GM23248 (cell line): ENCODE measurements at regions not wholly inside any gene's neighbourhood (a gene's known extent, or its start where the extent isn't known, plus 50 kb on each side); places are given as distances from the start of the nearest gene placed in this dataset.

Experiments used
- DNase-seq: peaks from one replicate; pipeline ENCODE4 v3.0.0-alpha.2; 2015
- H2AFZ ChIP-seq: fragments of 200-600 bp; sonication (generic); 2 replicates; pipeline ENCODE4 v1.6.1; 2016; ENCODE audit warnings: antibody characterized with exemption
- H3F3A ChIP-seq: fragments of 200-600 bp; sonication (generic); 2 replicates; pipeline ENCODE4 v1.6.1; 2016; ENCODE audit warnings: mild to moderate bottlenecking, antibody characterized with exemption, mixed run types; ENCODE audit not compliant: insufficient read depth
- H3K27ac ChIP-seq: fragments of 200-600 bp; sonication (generic); 2 replicates; pipeline ENCODE4 v1.5.1; 2016; ENCODE audit warnings: mild to moderate bottlenecking
- H3K27me3 ChIP-seq: fragments of 200-600 bp; sonication (generic); replicated peaks from 2 replicates; pipeline ENCODE4 v1.6.1; 2016; ENCODE audit warnings: mild to moderate bottlenecking; ENCODE audit not compliant: insufficient read depth
- H3K36me3 ChIP-seq: fragments of 200-600 bp; sonication (generic); 2 replicates; pipeline ENCODE4 v1.6.1; 2016; ENCODE audit warnings: low read depth, mild to moderate bottlenecking
- H3K4me1 ChIP-seq: fragments of 200-600 bp; sonication (generic); 2 replicates; pipeline ENCODE4 v1.6.1; 2016; ENCODE audit warnings: mild to moderate bottlenecking; ENCODE audit not compliant: insufficient read depth
- H3K4me2 ChIP-seq: fragments of 200-600 bp; sonication (generic); one replicate; pipeline ENCODE4 v1.6.1; 2016; ENCODE audit warnings: mild to moderate bottlenecking; ENCODE audit not compliant: unreplicated experiment
- H3K4me3 ChIP-seq: fragments of 200-600 bp; sonication (generic); 2 replicates; pipeline ENCODE4 v1.5.1; 2016; ENCODE audit warnings: mild to moderate bottlenecking
- H3K79me2 ChIP-seq: fragments of 200-600 bp; sonication (generic); 2 replicates; pipeline ENCODE4 v1.6.1; 2016; ENCODE audit warnings: mild to moderate bottlenecking; ENCODE audit not compliant: insufficient read depth
- H3K9ac ChIP-seq: fragments of 200-600 bp; sonication (generic); 2 replicates; pipeline ENCODE4 v1.6.1; 2016; ENCODE audit warnings: mild to moderate bottlenecking
- H3K9me2 ChIP-seq: fragments of 200-600 bp; sonication (generic); 2 replicates; pipeline ENCODE4 v1.6.1; 2016; ENCODE audit warnings: mixed run types, mild to moderate bottlenecking, moderate library complexity; ENCODE audit not compliant: insufficient read depth
- H3K9me3 ChIP-seq: fragments of 200-600 bp; sonication (generic); one replicate; pipeline ENCODE4 v1.6.1; 2017; ENCODE audit warnings: low read depth
- H4K20me1 ChIP-seq: fragments of 200-600 bp; sonication (generic); 2 replicates; pipeline ENCODE4 v1.6.0; 2016; ENCODE audit not compliant: insufficient read depth
- EZH2 ChIP-seq: fragments of 200-600 bp; sonication (generic); IDR thresholded peaks from 2 replicates; pipeline ENCODE4 v1.6.1; 2018; ENCODE audit warnings: antibody characterized with exemption, mild to moderate bottlenecking; ENCODE audit not compliant: insufficient read depth, poor library complexity, severe bottlenecking
- EZH2phosphoT487 ChIP-seq: fragments of 200-600 bp; sonication (generic); IDR thresholded peaks from 2 replicates; pipeline ENCODE4 v1.6.1; 2018; ENCODE audit warnings: antibody characterized with exemption, moderate library complexity, mild to moderate bottlenecking, low read depth; ENCODE audit not compliant: insufficient read depth
- WGBS, 2 experiments: methylation state at CpG; one replicate each; pipeline ENCODE4 v1.1.6; 2015 to 2017; ENCODE audit warnings: low lambda C conversion rate in 2 of 2, low coverage in 1 of 2; ENCODE audit errors: missing lambda C conversion rate in 2 of 2; 5-methylcytosine and 5-hydroxymethylcytosine counted together
- in situ Hi-C: fragments of 300-500 bp; cut with MboI; formaldehyde crosslinking; loops from 2 replicates; pipeline ENCODE4 v1.15.0; 2020

DNA sequence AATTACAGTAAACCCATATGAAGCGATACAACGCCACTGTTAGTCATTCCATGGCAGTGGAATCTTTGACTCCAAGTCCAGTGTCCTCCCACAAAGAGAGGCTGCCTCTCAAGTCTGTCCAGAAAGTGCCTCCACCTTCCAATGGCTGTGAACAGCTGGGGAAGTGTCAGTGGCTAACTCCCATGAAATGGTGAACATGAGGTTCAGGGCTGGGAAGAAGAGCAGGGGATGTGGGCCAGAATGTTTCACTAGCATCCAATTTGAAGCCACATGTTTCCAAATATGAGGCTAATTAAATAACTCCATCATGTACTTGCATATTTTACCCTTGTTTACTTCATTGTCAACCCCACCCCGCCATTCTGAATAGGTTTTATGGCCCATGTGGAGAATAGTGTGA is 53.1 kb upstream of the CHST15 start:
- H3K27me3 ChIP-seq = 0 out of 2 replicates have a peak, but pooled peaks cover 5% of the 10 kb centered on the region
- no peak overlapping the region for H3K4me3 ChIP-seq
- 12 to 13% methylated on average over 3 of the region's 3 CpGs for WGBS, 2 experiments
- DNase-seq = no peak
- no peak overlapping the region for H3K9ac ChIP-seq
- no peak overlapping the region for H3K4me2 ChIP-seq
- no peak overlapping the region for H3K27ac ChIP-seq
- H3K36me3 ChIP-seq = no peaks in the 10 kb centered on the region
- TF ChIP-seq EZH2phosphoT487 (no peak), EZH2 (no peak)
- no peaks in the 10 kb centered on the region for H3K4me1 ChIP-seq
- H2AFZ ChIP-seq = no peak overlapping the region
- H3K9me2 ChIP-seq = no peaks in the 10 kb centered on the region
- no peaks in the 10 kb centered on the region for H3K9me3 ChIP-seq
- H3F3A ChIP-seq = no peaks in the 10 kb centered on the region
- in situ Hi-C loops = no loop called here
- H3K79me2 ChIP-seq = no peaks in the 10 kb centered on the region
- H4K20me1 ChIP-seq = no peaks in the 10 kb centered on the region

DNA sequence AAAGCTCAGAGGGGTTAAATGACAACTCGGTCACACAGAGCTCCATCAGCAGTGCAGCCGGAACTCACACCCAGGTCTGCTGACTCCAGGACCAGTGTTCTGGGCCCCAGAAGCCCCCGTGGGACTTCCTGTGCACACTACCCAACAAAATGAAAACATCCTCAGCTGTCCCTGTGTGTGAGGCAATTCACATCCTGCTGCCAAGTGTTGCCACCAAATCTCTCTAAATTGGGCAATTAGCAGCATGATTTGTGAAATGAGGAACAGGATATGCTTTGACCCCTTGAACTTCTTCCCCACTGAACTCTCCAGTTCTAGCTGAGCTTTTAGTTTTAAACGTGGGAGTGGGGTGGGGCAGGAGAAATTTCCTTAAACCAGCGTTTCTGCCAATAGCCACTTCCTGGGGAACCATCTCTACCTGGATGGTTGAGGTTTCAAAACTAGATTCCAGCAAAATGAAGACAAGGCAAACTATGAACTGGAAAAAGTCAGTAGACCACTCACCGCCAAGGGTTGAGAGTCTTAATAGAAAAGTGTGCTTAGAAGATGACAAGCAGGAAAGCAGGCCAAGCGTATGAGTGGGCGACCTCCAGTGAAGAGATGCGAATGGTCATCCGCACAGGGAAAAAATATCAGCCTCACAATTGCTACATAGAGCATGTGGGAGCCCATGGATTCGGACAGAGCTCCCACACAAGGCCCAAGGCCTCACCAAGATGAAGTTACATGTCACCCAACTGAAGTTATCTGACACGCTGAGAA is 51.9 kb upstream of the CHST15 start:
- no peak overlapping the region for H3K4me2 ChIP-seq
- WGBS, 2 experiments = 57 to 58% methylated on average over 12 of the region's 12 CpGs
- H4K20me1 ChIP-seq = no peaks in the 10 kb centered on the region
- no peak overlapping the region for H2AFZ ChIP-seq
- H3K27me3 ChIP-seq = 0 out of 2 replicates have a peak, but pooled peaks cover 5% of the 10 kb centered on the region
- no peak overlapping the region for H3K4me3 ChIP-seq
- TF ChIP-seq EZH2 (no peak), EZH2phosphoT487 (no peak)
- H3K79me2 ChIP-seq = no peaks in the 10 kb centered on the region
- H3K9me2 ChIP-seq = no peaks in the 10 kb centered on the region
- H3K27ac ChIP-seq = no peak overlapping the region
- no peak for DNase-seq
- no peaks in the 10 kb centered on the region for H3K36me3 ChIP-seq
- no peaks in the 10 kb centered on the region for H3K9me3 ChIP-seq
- no peaks in the 10 kb centered on the region for H3F3A ChIP-seq
- no peaks in the 10 kb centered on the region for H3K4me1 ChIP-seq
- in situ Hi-C loops = no loop called here
- H3K9ac ChIP-seq = no peak overlapping the region

DNA sequence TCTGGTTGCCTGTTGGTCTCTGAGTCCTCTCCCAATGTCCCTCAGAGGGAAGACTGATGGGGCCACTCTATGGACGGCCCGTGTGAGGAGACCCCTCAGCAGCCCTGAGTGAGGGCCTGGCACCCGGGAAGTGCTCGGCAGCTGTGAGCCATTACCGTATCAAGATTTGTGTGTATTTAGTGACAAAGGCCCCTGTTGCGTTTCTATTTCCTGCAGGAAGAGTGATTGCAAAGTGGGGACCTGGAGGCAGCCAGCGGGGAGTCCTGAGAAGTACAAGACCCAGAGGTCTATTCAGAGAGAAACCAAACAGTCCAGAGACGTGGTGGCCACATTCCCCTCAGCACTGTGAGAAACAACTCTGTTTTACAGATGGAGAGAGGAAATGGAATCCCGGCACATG is 51.1 kb upstream of the CHST15 start:
- Histone ChIP-seq H3K4me2 (no peak overlapping the region), H3K27me3 (no peaks in the 10 kb centered on the region), H3K27ac (no peak overlapping the region), H3K4me3 (no peak overlapping the region), H2AFZ (no peak overlapping the region), H4K20me1 (no peaks in the 10 kb centered on the region), H3K9ac (no peak overlapping the region), H3K9me3 (no peaks in the 10 kb centered on the region), H3K79me2 (no peaks in the 10 kb centered on the region), H3K9me2 (no peaks in the 10 kb centered on the region), H3K36me3 (no peaks in the 10 kb centered on the region), H3K4me1 (no peaks in the 10 kb centered on the region), H3F3A (no peaks in the 10 kb centered on the region)
- no peak for DNase-seq
- in situ Hi-C loops = no loop called here
- TF ChIP-seq EZH2phosphoT487 (no peak), EZH2 (no peak)
- 34 to 36% methylated on average over 9 of the region's 9 CpGs for WGBS, 2 experiments

DNA sequence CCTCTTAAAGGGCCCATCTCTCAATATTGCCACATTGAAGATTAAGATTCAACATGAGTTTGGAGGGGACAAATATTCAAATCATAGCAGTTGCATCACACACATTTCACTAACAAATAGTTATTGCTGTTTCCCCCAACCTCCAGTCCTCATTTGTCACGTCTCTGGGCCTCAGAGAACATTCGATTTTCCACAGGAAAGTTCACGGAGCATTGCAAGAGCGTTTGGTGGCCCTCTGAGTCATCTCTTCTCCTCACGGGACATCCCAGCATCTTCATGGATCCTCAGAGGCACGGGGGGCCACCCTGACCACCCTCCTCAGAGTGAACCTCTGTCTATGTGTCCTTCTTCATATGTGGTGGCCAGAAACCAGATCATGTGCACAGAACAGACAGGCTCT is 50.3 kb upstream of the CHST15 start:
- Histone ChIP-seq H3K27me3 (no peaks in the 10 kb centered on the region), H3K4me2 (no peak overlapping the region), H3K9me3 (no peaks in the 10 kb centered on the region), H2AFZ (no peak overlapping the region), H3K79me2 (no peaks in the 10 kb centered on the region), H3K27ac (no peak overlapping the region), H3K4me1 (0 out of 2 replicates have a peak, but pooled peaks cover under 1% of the 10 kb centered on the region), H3F3A (no peaks in the 10 kb centered on the region), H3K9ac (no peak overlapping the region), H3K4me3 (no peak overlapping the region), H3K36me3 (no peaks in the 10 kb centered on the region), H4K20me1 (no peaks in the 10 kb centered on the region), H3K9me2 (no peaks in the 10 kb centered on the region)
- no peak for DNase-seq
- in situ Hi-C loops = no loop called here
- no peak for TF ChIP-seq EZH2
- TF ChIP-seq EZH2phosphoT487 = no peak
- 51 to 54% methylated on average over 6 of the region's 6 CpGs for WGBS, 2 experiments
